HG03460 (cell line): ENCODE measurements at regions not wholly inside any gene's neighbourhood (a gene's known extent, or its start where the extent isn't known, plus 50 kb on each side); places are given as distances from the start of the nearest gene placed in this dataset.
"Not testable (repeated sequence)": the region's sequence is repeated elsewhere in the genome, so short reads cannot be mapped to it uniquely, and the experiment has no call there.

Experiments used
- ATAC-seq: cut with Tn5 transposase; IDR thresholded peaks from one replicate; pipeline ENCODE4 v1.9.1; 2021; ENCODE audit not compliant: unreplicated experiment

GRCh38 chr10:44564361-44564760, 179.5 kb upstream of the CXCL12 start:
- ATAC-seq: no peak

- ATAC-seq: no peak
These were observed 179.9 kb upstream of the CXCL12 start for GRCh38 chr10:44564790-44565189.

GRCh38 chr10:44566786-44567185, 181.9 kb upstream of the CXCL12 start:
- ATAC-seq: no peak

DNA sequence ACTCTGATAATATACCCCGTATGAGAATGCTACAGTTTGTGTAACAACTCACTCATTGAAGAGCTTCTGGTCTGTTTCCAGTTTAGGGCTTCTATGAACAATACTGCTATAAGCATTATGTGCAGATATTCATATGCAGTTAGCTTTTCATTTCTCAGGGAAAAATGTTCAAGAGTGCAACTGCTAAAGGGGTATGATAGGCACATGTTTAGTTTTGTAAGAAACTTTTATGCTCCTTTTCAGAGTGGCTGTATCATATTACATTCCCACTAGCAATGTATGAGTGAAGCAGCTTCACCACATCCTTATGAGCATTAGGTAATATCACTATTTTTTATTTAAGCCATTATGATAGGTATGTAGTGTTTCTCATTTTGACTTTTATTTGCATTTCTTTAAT, 182.6 kb upstream of the CXCL12 start:
- ATAC-seq: no peak

GRCh38 chr10:44569193-44570091, 184.5 kb upstream of the CXCL12 start:
- ATAC-seq: no peak

GRCh38 chr10:44571701-44572100, 186.8 kb upstream of the CXCL12 start:
- ATAC-seq: no peak

GRCh38 chr10:44572146-44572545, 187.2 kb upstream of the CXCL12 start:
- ATAC-seq: no peak

GRCh38 chr10:44573821-44574220, 188.9 kb upstream of the CXCL12 start:
- ATAC-seq: no peak

- no peak for ATAC-seq
These were observed 189.9 kb upstream of the CXCL12 start for GRCh38 chr10:44574596-44575480.

DNA sequence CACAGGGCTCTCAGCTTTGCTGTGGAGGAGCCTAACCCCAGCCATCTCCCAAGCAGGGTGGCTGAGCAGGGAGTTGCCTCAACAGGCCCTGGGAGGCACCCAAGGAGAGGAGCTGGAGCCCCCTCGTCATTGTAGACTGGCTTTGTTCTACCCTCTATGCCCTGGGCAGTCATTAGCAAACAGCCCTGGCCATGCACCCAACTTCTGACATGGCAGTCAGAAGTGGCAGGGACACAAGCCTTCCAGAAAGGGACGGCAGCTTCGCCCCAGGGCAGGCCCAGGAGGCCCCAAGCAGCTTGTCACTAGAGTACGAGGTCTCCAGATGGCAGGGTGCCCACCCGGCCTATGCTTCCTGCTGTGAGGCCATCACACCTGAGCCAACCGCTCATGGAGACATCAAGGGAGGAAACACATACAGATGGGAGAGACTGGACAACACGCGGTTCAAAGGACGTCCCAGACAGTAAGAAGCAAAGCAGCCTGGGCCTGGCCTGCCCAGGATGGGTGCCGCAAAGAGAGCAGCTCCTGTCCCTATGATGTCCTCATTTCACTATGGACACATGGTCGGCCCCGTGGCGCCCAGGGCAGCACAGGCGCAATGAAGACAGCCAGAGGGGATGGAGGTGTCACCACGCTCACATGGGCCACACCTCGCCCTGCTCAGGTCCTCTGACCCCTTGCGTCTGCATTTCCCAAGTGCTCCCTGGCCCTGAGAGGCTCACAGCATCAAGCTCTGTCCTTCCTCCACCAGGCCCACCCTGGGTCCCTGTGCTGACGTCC, 190.9 kb upstream of the CXCL12 start:
- no peak for ATAC-seq

- no peak for ATAC-seq
These were observed 191.8 kb upstream of the CXCL12 start for GRCh38 chr10:44576702-44577191.

- no peak for ATAC-seq
These were observed 192.6 kb upstream of the CXCL12 start for GRCh38 chr10:44577533-44577932.

GRCh38 chr10:44578271-44578670, 193.4 kb upstream of the CXCL12 start:
- no peak for ATAC-seq

DNA sequence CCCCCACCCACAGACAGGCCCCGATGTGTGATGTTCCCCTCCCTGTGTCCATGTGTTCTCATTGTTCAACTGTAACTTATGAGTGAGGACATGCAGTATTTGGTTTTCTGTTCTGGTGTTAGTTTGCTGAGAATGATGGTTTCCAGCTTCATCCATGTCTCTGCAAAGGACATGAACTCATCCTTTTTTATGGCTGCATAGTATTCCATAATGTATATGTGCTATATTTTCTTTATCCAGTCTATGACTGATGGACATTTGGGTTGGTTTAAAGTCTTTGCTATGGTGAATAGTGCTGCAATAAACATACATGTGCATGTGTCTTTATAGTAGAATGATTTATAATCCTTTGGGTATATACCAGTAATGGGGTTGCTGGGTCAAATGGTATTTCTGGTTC, 194.1 kb upstream of the CXCL12 start:
- ATAC-seq: not testable (repeated sequence)

DNA sequence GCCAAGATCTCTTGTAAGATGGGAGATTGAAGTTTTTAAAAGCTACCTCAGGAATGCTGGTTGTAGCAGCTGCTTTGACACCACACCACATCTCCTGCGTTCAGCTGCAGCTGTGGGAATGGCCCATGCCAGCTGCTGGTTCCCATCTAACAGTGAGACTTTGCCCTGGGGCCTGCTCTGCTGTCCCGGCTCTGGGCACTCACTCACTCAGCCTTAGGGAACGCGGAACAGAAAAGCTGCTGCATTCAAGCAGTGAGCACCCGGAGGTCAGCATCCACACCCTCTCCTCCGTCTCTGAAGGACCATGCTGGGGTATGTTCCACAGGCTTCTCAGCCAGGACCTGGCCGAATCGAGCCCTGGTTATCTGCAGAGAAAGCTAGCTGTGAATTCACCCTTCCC, 197.1 kb upstream of the CXCL12 start:
- ATAC-seq: no peak

GRCh38 chr10:44587488-44588318, 202.8 kb upstream of the CXCL12 start:
- no peak for ATAC-seq

DNA sequence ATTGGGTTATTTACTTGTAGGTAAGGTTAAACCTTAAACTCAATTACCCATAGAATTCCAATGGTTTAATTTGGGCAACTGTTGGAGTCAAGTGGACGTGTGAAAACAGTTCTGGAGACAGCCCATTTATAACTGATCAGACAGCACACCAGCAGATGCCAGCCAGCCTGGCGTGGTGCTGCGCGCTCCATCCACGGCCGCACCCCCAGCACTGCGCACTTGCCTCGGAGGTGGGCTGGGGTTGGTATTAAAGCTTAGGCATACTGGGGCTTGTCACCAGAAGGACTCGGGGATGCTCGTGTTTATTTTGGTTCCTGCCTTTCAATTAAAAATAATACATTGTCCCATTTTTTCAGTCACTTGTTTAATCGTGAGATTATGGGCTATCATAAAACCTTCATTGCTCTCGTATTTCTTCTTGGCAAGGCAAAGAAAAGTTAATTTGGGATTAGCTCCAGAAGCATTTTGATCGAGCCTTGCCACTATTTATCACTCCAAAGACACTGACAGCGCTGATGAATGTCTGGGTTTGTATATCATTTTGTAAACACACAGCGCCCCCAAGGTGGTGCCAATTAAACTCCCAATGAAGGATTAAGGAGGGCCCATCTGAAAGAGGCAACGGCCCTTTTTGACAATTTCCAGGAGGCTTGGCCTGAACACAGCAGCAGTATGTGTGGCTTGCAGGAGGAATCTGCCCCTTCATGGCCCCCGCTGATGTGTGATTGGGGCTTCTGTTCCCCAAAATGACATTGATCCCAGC, 204.5 kb upstream of the CXCL12 start:
- no peak for ATAC-seq

- no peak for ATAC-seq
These were observed 205.1 kb upstream of the CXCL12 start for GRCh38 chr10:44589944-44590449.

- ATAC-seq: no peak
These were observed 207.0 kb upstream of the CXCL12 start for GRCh38 chr10:44591911-44592310.
